AG04449 (cell line): ENCODE measurements at regions not wholly inside any gene's neighbourhood (a gene's known extent, or its start where the extent isn't known, plus 50 kb on each side); places are given as distances from the start of the nearest gene placed in this dataset.

ENCODE experiments used
- CTCF ChIA-PET: fragments of 350-600 bp; formaldehyde crosslinking; extraction: SDS; loops from one replicate; lab custom pipeline; 2021; ENCODE audit warnings: antibody characterized with exemption; lab: Yijun Ruan, JAX
- POLR2A ChIA-PET: fragments of 400-600, 350-600 bp; formaldehyde crosslinking; extraction: SDS; loops from one replicate; lab custom pipeline; 2020; ENCODE audit warnings: antibody characterized with exemption, inconsistent platforms; lab: Yijun Ruan, JAX
- DNase-seq: peaks from one replicate; pipeline ENCODE4 v3.0.0-alpha.2; 2010; ENCODE audit warnings: low read depth, low spot score
- H3K4me3 ChIP-seq: 2 replicates; pipeline ENCODE4 v1.5.1; 2011; ENCODE audit warnings: low read depth, mild to moderate bottlenecking, control low read depth, low read length
- TF ChIP-seq, protein P1 (sequence below): IDR thresholded peaks from one replicate; pipeline ENCODE4 v1.5.1; 2011; ENCODE audit warnings: mild to moderate bottlenecking, moderate library complexity, low read length, control low read depth, inconsistent platforms; ENCODE audit not compliant: insufficient read depth; ENCODE audit errors: missing control alignments

DNA sequence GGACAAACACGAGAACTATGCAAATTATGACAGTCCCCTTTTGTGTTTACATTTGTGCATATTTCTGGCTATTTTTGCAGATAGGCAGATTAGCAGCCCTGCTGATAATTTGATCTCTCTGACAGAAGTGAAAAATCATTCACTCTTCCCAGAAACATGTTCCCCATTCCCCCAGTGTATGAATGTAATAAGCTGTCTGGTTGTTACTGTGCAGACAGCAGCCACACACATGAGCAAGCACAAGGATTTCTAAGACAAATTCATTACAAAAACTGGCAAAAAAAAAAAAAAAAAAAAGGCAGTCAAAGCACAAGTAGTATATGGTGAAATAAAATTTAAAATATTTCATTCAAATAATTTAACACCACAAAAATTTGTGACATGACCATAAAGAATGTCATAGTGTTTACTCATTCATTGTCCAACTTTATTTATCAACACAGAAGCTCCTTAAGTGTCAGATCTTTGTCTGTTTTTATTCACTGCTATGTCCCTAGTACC is 95.5 kb upstream of the VGLL2 start:
- ChIA-PET POLR2A (no interaction called here), CTCF (no interaction called here)
- H3K4me3 ChIP-seq = no peak overlapping the region
- no peak for DNase-seq
- TF ChIP-seq, protein P1, sequence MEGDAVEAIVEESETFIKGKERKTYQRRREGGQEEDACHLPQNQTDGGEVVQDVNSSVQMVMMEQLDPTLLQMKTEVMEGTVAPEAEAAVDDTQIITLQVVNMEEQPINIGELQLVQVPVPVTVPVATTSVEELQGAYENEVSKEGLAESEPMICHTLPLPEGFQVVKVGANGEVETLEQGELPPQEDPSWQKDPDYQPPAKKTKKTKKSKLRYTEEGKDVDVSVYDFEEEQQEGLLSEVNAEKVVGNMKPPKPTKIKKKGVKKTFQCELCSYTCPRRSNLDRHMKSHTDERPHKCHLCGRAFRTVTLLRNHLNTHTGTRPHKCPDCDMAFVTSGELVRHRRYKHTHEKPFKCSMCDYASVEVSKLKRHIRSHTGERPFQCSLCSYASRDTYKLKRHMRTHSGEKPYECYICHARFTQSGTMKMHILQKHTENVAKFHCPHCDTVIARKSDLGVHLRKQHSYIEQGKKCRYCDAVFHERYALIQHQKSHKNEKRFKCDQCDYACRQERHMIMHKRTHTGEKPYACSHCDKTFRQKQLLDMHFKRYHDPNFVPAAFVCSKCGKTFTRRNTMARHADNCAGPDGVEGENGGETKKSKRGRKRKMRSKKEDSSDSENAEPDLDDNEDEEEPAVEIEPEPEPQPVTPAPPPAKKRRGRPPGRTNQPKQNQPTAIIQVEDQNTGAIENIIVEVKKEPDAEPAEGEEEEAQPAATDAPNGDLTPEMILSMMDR = no peak

DNA sequence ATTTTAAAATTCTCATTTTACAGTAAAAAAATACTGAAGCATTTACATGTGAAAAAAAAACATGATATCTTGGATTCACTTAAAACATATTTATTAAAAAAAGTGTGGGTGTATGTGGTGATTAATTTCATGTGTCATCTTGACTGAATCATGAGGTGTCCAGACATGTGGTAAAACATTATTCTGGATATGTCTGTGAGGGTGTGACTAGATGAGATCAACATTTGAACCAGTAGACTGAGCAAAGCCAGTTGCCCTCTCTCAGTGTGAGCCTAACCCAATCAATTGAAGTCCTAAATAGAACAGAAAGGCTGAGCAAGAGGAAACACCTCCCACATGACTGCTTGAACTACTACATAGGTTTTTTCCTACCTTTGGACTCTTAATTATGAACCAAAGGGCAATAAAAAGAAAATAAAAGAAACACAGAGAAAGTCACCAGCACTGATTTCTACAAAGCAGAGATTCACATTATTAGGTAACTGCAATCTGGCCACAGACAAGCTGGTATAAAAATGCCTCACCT is 90.5 kb upstream of the VGLL2 start:
- no peak overlapping the region for H3K4me3 ChIP-seq
- CTCF ChIA-PET = no interaction called here
- POLR2A ChIA-PET = no interaction called here
- no peak for DNase-seq
- TF ChIP-seq, protein P1 = no peak

DNA sequence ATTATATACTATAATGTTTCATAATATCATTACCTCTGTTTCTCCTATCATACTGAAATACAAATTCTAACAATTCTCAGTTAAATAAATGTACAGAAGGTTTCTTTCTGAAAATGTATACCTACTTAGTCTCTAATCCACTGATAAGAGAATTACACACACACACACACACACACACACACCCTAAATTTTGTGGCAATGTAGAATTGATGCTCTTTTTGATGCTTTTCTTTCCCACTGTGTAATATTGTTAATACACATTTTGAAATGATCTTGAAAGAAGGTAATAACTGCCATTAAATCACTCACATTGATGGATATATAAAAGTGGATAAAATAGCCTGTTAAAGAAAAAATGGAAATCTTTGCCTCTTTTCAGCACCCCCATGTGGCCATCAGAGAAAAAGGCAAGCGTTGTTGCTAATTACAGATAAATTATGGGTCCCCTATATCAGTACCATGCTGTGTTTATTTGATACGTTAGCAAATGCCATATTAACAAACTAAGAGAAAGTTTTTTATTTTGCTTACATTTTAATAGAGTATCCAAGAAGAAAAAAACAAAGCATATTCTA is 76.6 kb upstream of the VGLL2 start:
- POLR2A ChIA-PET = no interaction called here
- TF ChIP-seq, protein P1 = no peak
- no peak for DNase-seq
- CTCF ChIA-PET = no interaction called here
- H3K4me3 ChIP-seq = no peak overlapping the region

DNA sequence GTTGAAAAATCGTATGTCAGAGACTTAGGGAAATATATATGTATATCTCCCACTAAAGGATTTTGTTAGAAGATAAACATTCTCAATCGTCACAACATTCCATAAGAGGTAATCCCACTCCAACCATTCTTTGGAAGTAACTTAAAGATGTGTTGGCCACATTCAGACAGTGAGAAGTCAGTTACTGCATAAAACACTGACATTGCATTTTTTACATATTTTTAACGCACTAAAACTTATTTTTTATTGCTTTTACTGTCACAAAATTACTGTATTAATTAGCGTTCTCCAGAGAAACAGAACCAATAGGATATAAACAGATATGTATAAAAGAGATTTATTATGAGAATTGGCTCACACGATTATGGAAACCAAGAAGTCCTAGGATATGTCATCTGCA is 74.3 kb upstream of the VGLL2 start:
- H3K4me3 ChIP-seq = no peak overlapping the region
- CTCF ChIA-PET = no interaction called here
- TF ChIP-seq, protein P1 = no peak
- DNase-seq = no peak
- POLR2A ChIA-PET = no interaction called here

DNA sequence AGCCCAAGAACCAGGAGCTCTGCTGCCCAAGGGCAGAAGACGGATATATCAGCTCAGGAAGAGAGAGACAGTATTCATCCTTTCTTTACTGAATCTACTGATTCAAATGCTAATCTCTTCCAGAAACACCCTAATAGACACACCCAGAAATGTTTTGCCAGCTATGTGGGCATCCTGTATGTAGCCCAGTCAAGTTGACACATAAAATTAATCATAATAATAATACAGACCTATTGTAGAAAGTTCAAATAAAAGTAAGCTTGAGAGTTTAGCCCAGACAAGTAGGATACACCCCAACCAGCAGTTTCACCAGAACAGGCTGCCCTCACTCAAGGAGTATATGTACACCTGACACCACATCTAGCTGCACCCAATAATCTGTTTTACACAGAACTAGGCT is 73.9 kb upstream of the VGLL2 start:
- DNase-seq = no peak
- TF ChIP-seq, protein P1 = no peak
- CTCF ChIA-PET = no interaction called here
- POLR2A ChIA-PET = no interaction called here
- no peak overlapping the region for H3K4me3 ChIP-seq

DNA sequence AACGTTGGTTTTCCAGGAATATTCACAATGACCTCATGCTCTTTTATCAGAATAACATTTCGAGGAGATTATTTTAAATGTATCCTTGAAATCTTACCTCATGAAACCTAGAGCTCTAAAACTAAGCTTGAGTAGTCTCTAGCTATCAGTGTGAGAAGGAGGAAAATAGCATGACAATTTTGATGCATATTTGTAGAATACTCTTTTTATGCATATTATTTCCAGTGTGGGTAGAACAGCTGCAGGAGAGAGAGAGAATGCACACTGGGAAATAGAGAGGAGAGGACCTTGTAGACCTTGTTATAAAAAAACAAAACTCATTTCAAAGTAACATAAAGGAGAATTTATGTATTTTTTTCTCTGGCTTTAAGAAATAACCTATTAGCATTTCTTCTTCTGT is 71.1 kb upstream of the VGLL2 start:
- ChIA-PET POLR2A (no interaction called here), CTCF (no interaction called here)
- H3K4me3 ChIP-seq = no peak overlapping the region
- TF ChIP-seq, protein P1 = no peak
- DNase-seq = no peak
